H54 (cell line): ENCODE measurements at regions not wholly inside any gene's neighbourhood (a gene's known extent, or its start where the extent isn't known, plus 50 kb on each side); places are given as distances from the start of the nearest gene placed in this dataset.

ENCODE experiments used
- DNase-seq: peaks from one replicate; pipeline ENCODE4 v3.0.0; 2011; ENCODE audit warnings: low spot score, mixed read lengths; ENCODE audit not compliant: insufficient read length
- FAIRE-seq: peaks from 3 replicates; lab custom pipeline; 2011; peaks lifted over from hg19 to GRCh38; lab: Jason Lieb, UNC
- POLR2A ChIP-seq: IDR thresholded peaks from 2 replicates; pipeline ENCODE4 v1.6.1; 2011; ENCODE audit warnings: low read depth, mild to moderate bottlenecking, low read length

GRCh38 chr17:12316021-12316420, 295.3 kb downstream of the MAP2K4 start:
- no peak for DNase-seq
- no peak for FAIRE-seq
- no peak for TF ChIP-seq POLR2A

- no peak for TF ChIP-seq POLR2A
- FAIRE-seq (no peak), DNase-seq (no peak)
These were observed 298.0 kb downstream of the MAP2K4 start for GRCh38 chr17:12318571-12319266.

GRCh38 chr17:12320286-12320685, 299.6 kb downstream of the MAP2K4 start:
- FAIRE-seq (no peak), DNase-seq (no peak)
- TF ChIP-seq POLR2A, result no peak

- TF ChIP-seq POLR2A, result no peak
- FAIRE-seq, result no peak
- DNase-seq, result no peak
These were observed 307.5 kb downstream of the MAP2K4 start for GRCh38 chr17:12328204-12328603.

GRCh38 chr17:12330456-12330855, 309.8 kb downstream of the MAP2K4 start:
- TF ChIP-seq POLR2A, result no peak
- DNase-seq (no peak), FAIRE-seq (no peak)

- FAIRE-seq, result no peak
- no peak for DNase-seq
- no peak for TF ChIP-seq POLR2A
These were observed 320.7 kb downstream of the MAP2K4 start for GRCh38 chr17:12341328-12341727.

- FAIRE-seq (no peak), DNase-seq (no peak)
- TF ChIP-seq POLR2A, result no peak
These were observed 321.5 kb downstream of the MAP2K4 start for GRCh38 chr17:12342161-12342560.

GRCh38 chr17:12342609-12343435, 322.1 kb downstream of the MAP2K4 start:
- DNase-seq (no peak), FAIRE-seq (no peak)
- TF ChIP-seq POLR2A, result no peak

GRCh38 chr17:12348476-12348875, 317.2 kb upstream of the MYOCD start:
- FAIRE-seq (no peak), DNase-seq (no peak)
- TF ChIP-seq POLR2A, result no peak

GRCh38 chr17:12349297-12349696, 316.4 kb upstream of the MYOCD start:
- FAIRE-seq (no peak), DNase-seq (no peak)
- TF ChIP-seq POLR2A, result no peak

- no peak for TF ChIP-seq POLR2A
- no peak for DNase-seq
- no peak for FAIRE-seq
These were observed 313.6 kb upstream of the MYOCD start for GRCh38 chr17:12352127-12352526.

GRCh38 chr17:12357600-12357999, 308.1 kb upstream of the MYOCD start:
- no peak for TF ChIP-seq POLR2A
- DNase-seq (no peak), FAIRE-seq (no peak)

GRCh38 chr17:12358477-12358876, 307.2 kb upstream of the MYOCD start:
- TF ChIP-seq POLR2A, result no peak
- no peak for DNase-seq
- FAIRE-seq, result no peak

GRCh38 chr17:12362853-12363455, 302.7 kb upstream of the MYOCD start:
- FAIRE-seq, result no peak

GRCh38 chr17:12365805-12366204, 299.9 kb upstream of the MYOCD start:
- TF ChIP-seq POLR2A, result no peak
- FAIRE-seq (no peak), DNase-seq (no peak)

More at GRCh38 chr17:12362853-12363455, 302.7 kb upstream of the MYOCD start:
- TF ChIP-seq POLR2A, result no peak
- no peak for DNase-seq
